ENCODE measurements at regions not wholly inside any gene's neighbourhood (a gene's known extent, or its start where the extent isn't known, plus 50 kb on each side); places are given as distances from the start of the nearest gene placed in this dataset.

- TF ChIP-seq CTCF (conservative IDR thresholded peaks at IDR 0.05) (no peak), ZFX (IDR thresholded peaks at IDR 0.05) (no peak)
Observed at GRCh38 chr11:123249354-123249753, 54.3 kb upstream of the CLMP start.

Measured in C4-2B (cell line).